ENCODE measurements at regions not wholly inside any gene's neighbourhood (a gene's known extent, or its start where the extent isn't known, plus 50 kb on each side); places are given as distances from the start of the nearest gene placed in this dataset.

GRCh38 chr18:51522821-51523220 lies 325.3 kb upstream of the MEX3C start:
- no TSS peak for BruUV-seq (replicated peaks)
- intact Hi-C loops (cut with micrococcal nuclease; ENCODE audit: unreplicated experiment), result no loop called here
- ChIA-PET CTCF (ENCODE audit: unreplicated experiment) (no interaction called here), POLR2A (no interaction called here)
- Histone ChIP-seq H4K20me1 (ENCODE audit: insufficient read depth, low read length) (no peaks in the 10 kb centered on the region), H3K4me3 (ENCODE audit: low read depth, low read length, poor library complexity, severe bottlenecking) (no peak overlapping the region), H3K4me1 (ENCODE audit: insufficient read depth, low read length, poor library complexity, severe bottlenecking) (no peaks in the 10 kb centered on the region), H3K4me2 (ENCODE audit: low read length) (no peak overlapping the region), H2AFZ (ENCODE audit: low read length) (no peak overlapping the region), H3K9me3 (ENCODE audit: low read length) (no peaks in the 10 kb centered on the region), H3K27ac (ENCODE audit: low read depth, low read length, poor library complexity, severe bottlenecking) (no peak overlapping the region), H3K79me2 (ENCODE audit: insufficient read depth, low read depth, low read length) (no peaks in the 10 kb centered on the region), H3K9me2 (ENCODE audit: insufficient read depth, low read length) (no peaks in the 10 kb centered on the region), H3K36me3 (ENCODE audit: insufficient read depth, low read length) (no peaks in the 10 kb centered on the region)
- no peak for DNase-seq (ENCODE audit: low spot score)
- TF ChIP-seq CTCF (conservative IDR thresholded peaks at IDR 0.05; ENCODE audit: low read length), result no peak
- TF ChIP-seq EZH2phosphoT487 (IDR thresholded peaks at IDR 0.05; ENCODE audit: borderline replicate concordance, low read depth, low read length), result no peak

- Histone ChIP-seq H3K79me2 (ENCODE audit: insufficient read depth, low read depth, low read length) (no peaks in the 10 kb centered on the region), H3K4me2 (ENCODE audit: low read length) (no peak overlapping the region), H3K27ac (ENCODE audit: low read depth, low read length, poor library complexity, severe bottlenecking) (no peak overlapping the region), H3K9me2 (ENCODE audit: insufficient read depth, low read length) (no peaks in the 10 kb centered on the region), H2AFZ (ENCODE audit: low read length) (no peak overlapping the region), H3K9me3 (ENCODE audit: low read length) (no peaks in the 10 kb centered on the region), H3K36me3 (ENCODE audit: insufficient read depth, low read length) (no peaks in the 10 kb centered on the region), H4K20me1 (ENCODE audit: insufficient read depth, low read length) (no peaks in the 10 kb centered on the region), H3K4me1 (ENCODE audit: insufficient read depth, low read length, poor library complexity, severe bottlenecking) (no peaks in the 10 kb centered on the region), H3K4me3 (ENCODE audit: low read depth, low read length, poor library complexity, severe bottlenecking) (no peak overlapping the region)
- ChIA-PET POLR2A (no interaction called here), CTCF (ENCODE audit: unreplicated experiment) (no interaction called here)
- TF ChIP-seq EZH2phosphoT487 (IDR thresholded peaks at IDR 0.05; ENCODE audit: borderline replicate concordance, low read depth, low read length), result no peak
- TF ChIP-seq CTCF (conservative IDR thresholded peaks at IDR 0.05; ENCODE audit: low read length), result no peak
- intact Hi-C loops (cut with micrococcal nuclease; ENCODE audit: unreplicated experiment), result no loop called here
- BruUV-seq (replicated peaks), result no TSS peak
- no peak for DNase-seq (ENCODE audit: low spot score)
Observed at GRCh38 chr18:51523671-51524070, 326.2 kb upstream of the MEX3C start.

- POLR2A ChIA-PET, result no interaction called here
- no TSS peak for BruUV-seq (replicated peaks)
- intact Hi-C loops (cut with micrococcal nuclease; ENCODE audit: unreplicated experiment), result no loop called here
Observed at GRCh38 chr18:51525453-51526225, 328.2 kb upstream of the MEX3C start.

More at GRCh38 chr18:51525453-51526225, 328.2 kb upstream of the MEX3C start:
- no peak for TF ChIP-seq CTCF (conservative IDR thresholded peaks at IDR 0.05; ENCODE audit: low read length)
- TF ChIP-seq EZH2phosphoT487 (IDR thresholded peaks at IDR 0.05; ENCODE audit: borderline replicate concordance, low read depth, low read length), result no peak
- DNase-seq (ENCODE audit: low spot score), result no peak
- Histone ChIP-seq H3K9me2 (ENCODE audit: insufficient read depth, low read length) (no peaks in the 10 kb centered on the region), H3K4me1 (ENCODE audit: insufficient read depth, low read length, poor library complexity, severe bottlenecking) (no peaks in the 10 kb centered on the region), H3K27ac (ENCODE audit: low read depth, low read length, poor library complexity, severe bottlenecking) (no peak overlapping the region), H3K4me3 (ENCODE audit: low read depth, low read length, poor library complexity, severe bottlenecking) (no peak overlapping the region), H4K20me1 (ENCODE audit: insufficient read depth, low read length) (no peaks in the 10 kb centered on the region), H3K4me2 (ENCODE audit: low read length) (no peak overlapping the region), H3K79me2 (ENCODE audit: insufficient read depth, low read depth, low read length) (no peaks in the 10 kb centered on the region), H3K9me3 (ENCODE audit: low read length) (no peaks in the 10 kb centered on the region), H2AFZ (ENCODE audit: low read length) (no peak overlapping the region), H3K36me3 (ENCODE audit: insufficient read depth, low read length) (no peaks in the 10 kb centered on the region)
- CTCF ChIA-PET (ENCODE audit: unreplicated experiment), result no interaction called here

All from OCI-LY7 (cell line).